Esophagus squamous epithelium (tissue), 5 donors: ENCODE measurements at regions not wholly inside any gene's neighbourhood (a gene's known extent, or its start where the extent isn't known, plus 50 kb on each side); places are given as distances from the start of the nearest gene placed in this dataset.
"Not testable (repeated sequence)": the region's sequence is repeated elsewhere in the genome, so short reads cannot be mapped to it uniquely, and the experiment has no call there.

ENCODE experiments used
- DNase-seq: peaks from one replicate; lab custom pipeline; 2025; lab: John Stamatoyannopoulos, UW
- H3K27ac ChIP-seq, 4 donors: fragments of 200-600 bp; sonication (generic); one replicate each; pipeline ENCODE4 v1.5.1; 2016 to 2019; ENCODE audit warnings: mild to moderate bottlenecking in 1 of 4
- H3K27me3 ChIP-seq, 4 donors: fragments of 200-600 bp; sonication (generic); 1 replicate in 3 of 4; 2 replicates in 1 of 4; pipeline versions ENCODE4 v1.5.1 to v1.6.0; 2017 to 2021; ENCODE audit warnings: antibody characterized with exemption in 1 of 4
- H3K36me3 ChIP-seq, 3 donors: fragments of 200-600 bp; sonication (generic); one replicate each; pipeline ENCODE4 v1.5.1; 2016 to 2019
- H3K4me1 ChIP-seq, 3 donors: fragments of 200-600 bp; sonication (generic); one replicate each; pipeline ENCODE4 v1.5.1; 2017 to 2019
- H3K4me3 ChIP-seq, 4 donors: fragments of 200-600 bp; sonication (generic); 1 replicate in 3 of 4; 2 replicates in 1 of 4; pipeline ENCODE4 v1.5.1; 2016 to 2019; ENCODE audit warnings: mild to moderate bottlenecking in 2 of 4, moderate library complexity in 1 of 4
- H3K9me3 ChIP-seq, 3 donors: fragments of 200-600 bp; sonication (generic); one replicate each; pipeline ENCODE4 v1.5.1; 2016 to 2019
- POLR2A ChIP-seq, 4 donors: fragments of 450-650 bp; IDR thresholded peaks; one replicate each; pipeline ENCODE4 v1.6.1; 2017; ENCODE audit warnings: antibody characterized with exemption in 4 of 4, mild to moderate bottlenecking in 4 of 4, moderate library complexity in 3 of 4
- WGBS, 2 donors: methylation state at CpG; one replicate each; pipeline ENCODE4 v1.1.5; 2018; 5-methylcytosine and 5-hydroxymethylcytosine counted together
- intact Hi-C: fragments of 100-400 bp; cut with DNase I; formaldehyde crosslinking; loops from one replicate; pipeline ENCODE4 v1.15.0; 2022
- TF ChIP-seq, protein P1 (sequence below), 6 experiments: fragments of 450-650 bp in 4 of 6; fragments of 200-600 bp in 2 of 6; sonication (generic) in 2 of 6; IDR thresholded peaks; one replicate each; pipeline ENCODE4 v1.5.1; 2016 to 2019; ENCODE audit warnings: antibody characterized with exemption in 6 of 6, mild to moderate bottlenecking in 4 of 6, moderate library complexity in 4 of 6
- donor health status: DM: yes; HTN: yes; CAD: no.

DNA sequence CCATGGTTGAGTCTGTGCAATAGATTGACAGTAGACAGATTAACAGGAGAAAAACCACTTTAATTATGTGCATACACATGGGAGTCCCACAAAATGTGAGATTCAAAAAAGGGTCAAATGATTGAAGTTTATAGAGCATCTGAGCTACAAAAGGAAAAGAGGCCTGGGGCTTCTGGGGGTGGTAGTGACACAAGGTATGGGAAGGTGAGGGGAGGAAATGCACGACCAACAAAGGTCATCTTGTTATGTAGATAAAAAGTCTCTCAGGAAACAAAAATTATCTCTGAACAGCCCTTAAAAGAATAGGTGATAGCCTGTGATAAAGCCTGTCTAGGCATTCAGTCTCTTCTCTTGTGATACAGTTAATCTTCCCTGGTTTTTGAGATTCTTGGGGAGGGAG is 141.7 kb downstream of the SEC23IP start:
- no peak for DNase-seq
- H3K36me3 ChIP-seq, result no peaks in the 10 kb centered on the region
- H3K9me3 ChIP-seq, result no peaks in the 10 kb centered on the region
- no peak overlapping the region for H3K27ac ChIP-seq
- no peak overlapping the region for H3K4me3 ChIP-seq
- intact Hi-C loops, result no loop called here
- TF ChIP-seq, protein P1, sequence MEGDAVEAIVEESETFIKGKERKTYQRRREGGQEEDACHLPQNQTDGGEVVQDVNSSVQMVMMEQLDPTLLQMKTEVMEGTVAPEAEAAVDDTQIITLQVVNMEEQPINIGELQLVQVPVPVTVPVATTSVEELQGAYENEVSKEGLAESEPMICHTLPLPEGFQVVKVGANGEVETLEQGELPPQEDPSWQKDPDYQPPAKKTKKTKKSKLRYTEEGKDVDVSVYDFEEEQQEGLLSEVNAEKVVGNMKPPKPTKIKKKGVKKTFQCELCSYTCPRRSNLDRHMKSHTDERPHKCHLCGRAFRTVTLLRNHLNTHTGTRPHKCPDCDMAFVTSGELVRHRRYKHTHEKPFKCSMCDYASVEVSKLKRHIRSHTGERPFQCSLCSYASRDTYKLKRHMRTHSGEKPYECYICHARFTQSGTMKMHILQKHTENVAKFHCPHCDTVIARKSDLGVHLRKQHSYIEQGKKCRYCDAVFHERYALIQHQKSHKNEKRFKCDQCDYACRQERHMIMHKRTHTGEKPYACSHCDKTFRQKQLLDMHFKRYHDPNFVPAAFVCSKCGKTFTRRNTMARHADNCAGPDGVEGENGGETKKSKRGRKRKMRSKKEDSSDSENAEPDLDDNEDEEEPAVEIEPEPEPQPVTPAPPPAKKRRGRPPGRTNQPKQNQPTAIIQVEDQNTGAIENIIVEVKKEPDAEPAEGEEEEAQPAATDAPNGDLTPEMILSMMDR (IDR thresholded peaks at IDR 0.05), result no peak
- TF ChIP-seq POLR2A (IDR thresholded peaks at IDR 0.05), result no peak
- no peaks in the 10 kb centered on the region for H3K27me3 ChIP-seq
- no peaks in the 10 kb centered on the region for H3K4me1 ChIP-seq
- WGBS, 2 donors, result 71 to 81% methylated on average over 1 of the region's 1 CpG

DNA sequence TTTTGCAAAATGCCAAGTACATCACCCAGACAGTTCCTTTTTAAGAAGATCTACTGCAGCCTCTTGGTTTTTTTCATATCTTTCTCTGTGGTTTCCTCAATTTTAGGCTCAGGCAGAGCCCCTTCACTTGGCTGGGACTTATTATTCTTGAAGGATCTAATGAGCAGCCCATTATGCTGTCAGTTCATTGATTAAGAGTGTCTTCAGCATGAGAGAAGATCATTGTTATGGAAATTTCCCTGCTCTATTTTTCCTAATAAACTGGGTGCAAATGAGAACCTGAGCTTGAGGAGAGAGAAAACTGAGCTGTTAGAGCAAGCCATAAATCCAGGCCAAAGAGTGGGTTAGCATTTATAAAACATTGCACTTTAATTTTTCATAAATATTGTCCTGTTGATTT is 146.5 kb downstream of the SEC23IP start:
- Histone ChIP-seq H3K27ac (no peak overlapping the region), H3K27me3 (no peaks in the 10 kb centered on the region), H3K36me3 (no peaks in the 10 kb centered on the region), H3K9me3 (no peaks in the 10 kb centered on the region), H3K4me1 (no peaks in the 10 kb centered on the region), H3K4me3 (no peak overlapping the region)
- no peak for TF ChIP-seq POLR2A (IDR thresholded peaks at IDR 0.05)
- TF ChIP-seq, protein P1 (IDR thresholded peaks at IDR 0.05), result no peak
- intact Hi-C loops, result no loop called here
- no peak for DNase-seq

DNA sequence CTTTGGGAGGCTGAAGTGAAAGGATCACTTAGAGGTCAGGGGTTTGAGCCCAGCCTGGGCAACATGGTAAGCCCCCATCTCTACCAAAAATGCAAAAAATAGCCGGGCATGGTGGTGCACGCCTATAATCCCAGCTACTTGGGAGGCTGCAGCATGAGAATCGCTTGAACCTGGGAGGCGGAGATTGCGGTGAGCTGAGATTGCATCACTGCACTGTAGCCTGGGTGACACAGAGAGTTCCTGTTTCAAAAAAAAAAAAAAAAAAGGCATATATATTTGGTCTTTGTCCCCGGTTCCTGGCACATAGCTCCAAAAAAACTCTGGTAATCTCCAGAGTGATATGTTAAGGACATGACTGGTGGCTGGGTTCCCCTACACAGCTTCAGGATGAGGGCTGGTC is 147.3 kb downstream of the SEC23IP start:
- no peaks in the 10 kb centered on the region for H3K36me3 ChIP-seq
- 75 to 77% methylated on average over 3 to 6 of the region's 6 CpGs for WGBS, 2 donors
- H3K4me3 ChIP-seq, result no peak overlapping the region
- H3K4me1 ChIP-seq, result no peaks in the 10 kb centered on the region
- DNase-seq, result no peak
- H3K27me3 ChIP-seq, result no peaks in the 10 kb centered on the region
- no peak overlapping the region for H3K27ac ChIP-seq
- no peak for TF ChIP-seq POLR2A (IDR thresholded peaks at IDR 0.05)
- TF ChIP-seq, protein P1 (IDR thresholded peaks at IDR 0.05), result no peak
- no peaks in the 10 kb centered on the region for H3K9me3 ChIP-seq
- intact Hi-C loops, result no loop called here

DNA sequence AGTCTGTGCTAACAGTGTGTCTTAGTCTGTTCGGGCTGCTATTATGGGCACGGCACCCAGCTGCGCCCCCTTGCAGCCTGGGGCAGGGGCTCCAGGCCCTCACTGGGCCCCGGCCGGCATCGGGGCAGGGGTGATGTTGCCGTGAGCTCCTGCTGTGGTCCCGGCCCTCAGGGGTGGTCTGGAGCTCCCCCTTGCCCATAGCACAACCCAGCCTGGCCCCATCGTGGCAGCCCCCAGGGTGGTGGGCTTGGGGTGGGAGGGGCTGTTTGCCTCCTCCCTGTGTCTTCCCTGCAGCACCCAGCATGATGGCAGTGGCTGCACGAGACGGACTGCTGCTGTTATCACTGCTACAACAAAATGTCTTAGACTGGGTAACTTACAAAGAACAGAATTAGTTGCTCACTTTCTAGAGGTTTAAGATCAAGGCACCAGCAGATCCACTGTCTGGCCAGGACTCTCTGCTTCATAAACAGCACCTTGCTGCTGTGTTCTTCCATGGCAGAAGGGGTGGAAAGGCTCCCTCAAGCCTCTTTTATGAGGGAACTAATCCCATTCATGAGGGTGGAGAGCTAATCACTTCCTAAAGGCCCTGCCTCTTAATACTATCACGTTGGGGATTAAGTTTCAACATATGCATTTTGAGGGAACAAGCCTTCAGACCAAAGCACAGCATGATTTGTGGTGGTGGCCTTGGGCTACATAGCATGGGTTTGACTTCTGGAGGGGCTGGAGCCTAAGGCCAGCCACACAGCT is 149.5 kb downstream of the SEC23IP start:
- WGBS, 2 donors, result 17 to 100% methylated on average over 1 to 2 of the region's 12 CpGs
- no peak overlapping the region for H3K27ac ChIP-seq
- H3K9me3 ChIP-seq, result no peaks in the 10 kb centered on the region
- H3K4me3 ChIP-seq, result no peak overlapping the region
- TF ChIP-seq, protein P1 (IDR thresholded peaks at IDR 0.05), result no peak
- TF ChIP-seq POLR2A (IDR thresholded peaks at IDR 0.05), result no peak
- no peaks in the 10 kb centered on the region for H3K4me1 ChIP-seq
- DNase-seq, result no peak
- no peaks in the 10 kb centered on the region for H3K36me3 ChIP-seq
- no peaks in the 10 kb centered on the region for H3K27me3 ChIP-seq
- intact Hi-C loops, result no loop called here

DNA sequence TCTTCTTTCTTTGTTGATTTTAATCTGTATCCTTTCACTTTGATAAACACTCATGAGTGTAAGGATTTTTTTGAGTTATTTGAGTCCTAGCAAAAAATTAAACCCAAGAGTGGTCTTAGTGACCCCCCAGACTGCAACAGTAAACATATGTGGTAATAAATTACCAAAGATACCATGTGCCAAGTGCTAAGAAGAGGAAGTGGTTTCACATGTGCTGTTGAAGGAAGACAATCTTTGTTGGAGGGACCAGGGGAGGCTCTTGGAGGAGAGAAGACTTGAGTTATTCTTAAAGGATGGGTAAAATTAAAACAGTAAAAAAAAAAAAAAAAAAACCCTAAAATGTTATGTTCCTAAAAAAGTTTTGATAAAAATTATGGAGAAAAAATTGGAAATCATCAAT is 150.2 kb downstream of the SEC23IP start:
- H3K27ac ChIP-seq, result no peak overlapping the region
- no peak for TF ChIP-seq POLR2A (IDR thresholded peaks at IDR 0.05)
- TF ChIP-seq, protein P1 (IDR thresholded peaks at IDR 0.05), result no peak
- no peak overlapping the region for H3K4me3 ChIP-seq
- H3K4me1 ChIP-seq, result peaks cover 0 to under 1% (median 0%) of the 10 kb centered on the region in 3 donors
- no peaks in the 10 kb centered on the region for H3K27me3 ChIP-seq
- no peaks in the 10 kb centered on the region for H3K9me3 ChIP-seq
- no peak for DNase-seq
- no peaks in the 10 kb centered on the region for H3K36me3 ChIP-seq
- intact Hi-C loops, result no loop called here

DNA sequence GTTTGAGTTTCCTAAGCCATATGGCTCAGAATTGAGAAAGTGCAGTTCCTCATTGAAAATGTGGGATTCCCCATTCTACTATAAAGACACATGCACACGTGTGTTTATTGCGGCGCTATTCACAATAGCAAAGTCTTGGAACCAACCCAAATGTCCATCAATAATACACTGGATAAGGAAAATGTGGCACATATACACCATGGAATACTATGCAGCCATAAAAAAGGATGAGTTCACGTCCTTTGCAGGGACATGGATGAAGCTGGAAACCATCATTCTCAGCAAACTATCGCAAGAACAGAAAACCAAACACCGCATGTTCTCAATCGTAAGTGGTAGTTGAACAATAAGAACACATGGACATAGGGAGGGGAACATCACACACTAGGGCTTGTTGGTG is 154.8 kb downstream of the SEC23IP start:
- H3K27me3 ChIP-seq, intact Hi-C loops, H3K9me3 ChIP-seq, DNase-seq, H3K27ac ChIP-seq, H3K36me3 ChIP-seq, H3K4me3 ChIP-seq: not testable (repeated sequence)
- WGBS, 2 donors, result 80 to 81% methylated on average over 7 of the region's 7 CpGs
- peaks cover 0 to 15% (median 0%) of the 10 kb centered on the region in 3 donors for H3K4me1 ChIP-seq
